Neuronal stem cell (in vitro differentiated cells): ENCODE measurements at regions not wholly inside any gene's neighbourhood (a gene's known extent, or its start where the extent isn't known, plus 50 kb on each side); places are given as distances from the start of the nearest gene placed in this dataset.

ENCODE experiments used
- DNase-seq: peaks from one replicate; pipeline ENCODE4 v3.0.0-alpha.2; 2013; ENCODE audit warnings: low spot score
- H2AFZ ChIP-seq: one replicate; pipeline ENCODE4 v1.6.1; 2013; ENCODE audit warnings: mild to moderate bottlenecking, low read length, inconsistent platforms
- H2AK5ac ChIP-seq: 2 replicates; pipeline ENCODE4 v1.6.1; 2013; ENCODE audit warnings: low read depth, mild to moderate bottlenecking, inconsistent platforms, low read length, moderate library complexity, mixed read lengths
- H2BK120ac ChIP-seq: 2 replicates; pipeline ENCODE4 v1.6.1; 2013; ENCODE audit warnings: low read depth, mild to moderate bottlenecking, inconsistent platforms, low read length, moderate library complexity, mixed read lengths
- H2BK12ac ChIP-seq: one replicate; pipeline ENCODE4 v1.6.1; 2013; ENCODE audit warnings: low read length, inconsistent platforms
- H2BK15ac ChIP-seq: 2 replicates; pipeline ENCODE4 v1.6.1; 2013; ENCODE audit warnings: mild to moderate bottlenecking, low read length, inconsistent platforms, mixed read lengths
- H2BK5ac ChIP-seq: one replicate; pipeline ENCODE4 v1.6.1; 2013; ENCODE audit warnings: inconsistent platforms, mild to moderate bottlenecking, low read length, moderate library complexity
- H3K14ac ChIP-seq: one replicate; pipeline ENCODE4 v1.6.1; 2013; ENCODE audit warnings: low read length, inconsistent platforms
- H3K18ac ChIP-seq: 2 replicates; pipeline ENCODE4 v1.6.1; 2013; ENCODE audit warnings: low read length, inconsistent platforms
- H3K23ac ChIP-seq: 2 replicates; pipeline ENCODE4 v1.6.1; 2013; ENCODE audit warnings: low read depth, mild to moderate bottlenecking, mixed read lengths, low read length, inconsistent platforms; ENCODE audit not compliant: poor library complexity
- H3K27ac ChIP-seq: replicated peaks from 3 replicates; pipeline ENCODE4 v1.5.1; 2013; ENCODE audit warnings: low read length, inconsistent platforms
- H3K27me3 ChIP-seq, 3 experiments: 2 replicates each; pipeline ENCODE4 v1.6.1; 2013; ENCODE audit warnings: low read length in 3 of 3, mild to moderate bottlenecking in 2 of 3, inconsistent platforms in 1 of 3, low read depth in 1 of 3, mixed read lengths in 1 of 3, moderate library complexity in 1 of 3; ENCODE audit not compliant: control insufficient read depth in 3 of 3, insufficient read depth in 3 of 3
- H3K36me3 ChIP-seq, 2 donors: replicated peaks in 1 of 2; 2 replicates each; pipeline ENCODE4 v1.6.1; 2013; ENCODE audit warnings: low read length in 2 of 2; ENCODE audit not compliant: control insufficient read depth in 2 of 2, insufficient read depth in 2 of 2
- H3K4ac ChIP-seq: 2 replicates; pipeline ENCODE4 v1.6.1; 2013; ENCODE audit warnings: inconsistent platforms, mild to moderate bottlenecking, low read length, moderate library complexity
- H3K4me1 ChIP-seq, 2 donors: 1 replicate in 1 of 2; 2 replicates in 1 of 2; pipeline ENCODE4 v1.6.1; 2013; ENCODE audit warnings: low read length in 2 of 2, low read depth in 1 of 2; ENCODE audit not compliant: control insufficient read depth in 2 of 2, insufficient read depth in 1 of 2
- H3K4me2 ChIP-seq: one replicate; pipeline ENCODE4 v1.6.1; 2013; ENCODE audit warnings: mild to moderate bottlenecking, low read length, inconsistent platforms; ENCODE audit not compliant: insufficient read depth, poor library complexity, severe bottlenecking
- H3K4me3 ChIP-seq, 2 donors: 2 replicates each; pipeline ENCODE4 v1.5.1; 2013; ENCODE audit warnings: low read length in 2 of 2, mild to moderate bottlenecking in 2 of 2, inconsistent platforms in 1 of 2, moderate library complexity in 1 of 2
- H3K79me1 ChIP-seq: one replicate; pipeline ENCODE4 v1.6.1; 2013; ENCODE audit warnings: low read depth, mild to moderate bottlenecking, inconsistent platforms, low read length, moderate library complexity
- H3K9ac ChIP-seq: one replicate; pipeline ENCODE4 v1.6.1; 2013; ENCODE audit warnings: mild to moderate bottlenecking, low read depth, low read length, inconsistent platforms; ENCODE audit not compliant: poor library complexity
- H3K9me3 ChIP-seq, 2 donors: replicated peaks in 1 of 2; 2 replicates each; pipeline versions ENCODE3 to v1.6.1; 2013; ENCODE audit warnings: low read length in 2 of 2, mild to moderate bottlenecking in 2 of 2, inconsistent platforms in 1 of 2, low read depth in 1 of 2, mixed read lengths in 1 of 2, moderate library complexity in 1 of 2; ENCODE audit not compliant: control insufficient read depth in 2 of 2, insufficient read depth in 1 of 2
- H4K8ac ChIP-seq: one replicate; pipeline ENCODE4 v1.6.1; 2013; ENCODE audit warnings: low read depth, mild to moderate bottlenecking, inconsistent platforms, low read length, moderate library complexity
- H4K91ac ChIP-seq: one replicate; pipeline ENCODE4 v1.6.1; 2013; ENCODE audit warnings: low read length, low read depth, mild to moderate bottlenecking, inconsistent platforms; ENCODE audit not compliant: poor library complexity
- WGBS, 2 donors: extraction: QIAGEN DNeasy Blood & Tissue Kit; methylation state at CpG; one replicate each; pipeline ENCODE4 v1.1.7; 2013; ENCODE audit warnings: missing lambda C conversion rate in 2 of 2, mixed read lengths in 1 of 2; ENCODE audit not compliant: insufficient read length in 2 of 2, insufficient replicate concordance in 1 of 2; ENCODE audit errors: extremely low coverage in 2 of 2; 5-methylcytosine and 5-hydroxymethylcytosine counted together

DNA sequence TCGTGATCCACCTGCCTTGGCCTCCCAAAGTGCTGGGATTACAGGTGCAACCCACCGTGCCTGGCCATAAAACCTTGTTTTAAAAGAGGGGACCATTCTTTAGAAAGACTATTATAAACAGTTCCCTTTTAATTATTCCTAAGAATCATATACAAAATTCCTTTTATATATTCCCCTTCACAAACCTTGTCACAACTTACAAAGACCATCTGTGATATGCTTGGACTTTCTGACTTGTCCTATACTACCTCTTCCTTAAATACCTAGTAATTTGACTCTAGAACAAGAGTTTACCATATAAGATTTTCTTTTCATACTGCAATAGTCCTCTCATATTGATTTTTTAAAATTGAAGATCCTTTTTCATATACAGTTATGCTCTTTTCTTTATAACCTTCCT, 135.8 kb upstream of the PRSS16 start:
- no peaks in the 10 kb centered on the region for H3K27me3 ChIP-seq
- H2AK5ac ChIP-seq: no peak overlapping the region
- no peak overlapping the region for H3K14ac ChIP-seq
- no peak overlapping the region for H2BK12ac ChIP-seq
- no CpG with 5 or more reads among the region's 2 CpGs for WGBS, 2 donors
- no peak overlapping the region for H2BK15ac ChIP-seq
- no peak overlapping the region for H3K4ac ChIP-seq
- H3K36me3 ChIP-seq: no peaks in the 10 kb centered on the region
- no peak overlapping the region for H3K9ac ChIP-seq
- no peak overlapping the region for H3K27ac ChIP-seq
- H3K18ac ChIP-seq: no peak overlapping the region
- H3K23ac ChIP-seq: no peak overlapping the region
- H2AFZ ChIP-seq: no peak overlapping the region
- H3K4me3 ChIP-seq: no peak overlapping the region
- H4K91ac ChIP-seq: no peak overlapping the region
- H3K4me1 ChIP-seq: no peaks in the 10 kb centered on the region
- H3K79me1 ChIP-seq: no peaks in the 10 kb centered on the region
- H3K9me3 ChIP-seq: peaks cover 13 to 16% of the 10 kb centered on the region in 2 donors
- no peak overlapping the region for H2BK5ac ChIP-seq
- no peak overlapping the region for H4K8ac ChIP-seq
- no peak for DNase-seq
- no peak overlapping the region for H2BK120ac ChIP-seq
- no peak overlapping the region for H3K4me2 ChIP-seq

DNA sequence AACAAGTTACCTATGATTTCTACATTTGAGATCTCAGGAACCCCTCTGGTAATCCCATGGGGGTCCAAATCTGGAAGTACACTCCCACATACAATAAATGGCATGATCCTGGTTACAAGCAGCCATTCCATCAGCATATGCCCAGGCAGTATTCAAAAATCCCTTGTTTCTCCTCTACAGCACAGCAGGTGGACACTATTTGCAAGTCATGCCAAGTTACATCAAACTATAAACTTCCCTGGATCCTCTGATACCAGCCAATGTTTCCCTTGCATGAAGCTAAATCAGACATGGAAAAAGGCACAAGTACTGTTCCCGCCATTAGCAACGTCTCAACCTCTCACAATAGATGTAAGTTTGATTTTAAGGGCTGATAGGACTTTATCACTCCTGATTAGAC, 134.5 kb upstream of the PRSS16 start:
- Histone ChIP-seq H2AFZ (no peak overlapping the region), H3K27me3 (no peaks in the 10 kb centered on the region)
- no CpG with 5 or more reads among the region's 2 CpGs for WGBS, 2 donors

DNA sequence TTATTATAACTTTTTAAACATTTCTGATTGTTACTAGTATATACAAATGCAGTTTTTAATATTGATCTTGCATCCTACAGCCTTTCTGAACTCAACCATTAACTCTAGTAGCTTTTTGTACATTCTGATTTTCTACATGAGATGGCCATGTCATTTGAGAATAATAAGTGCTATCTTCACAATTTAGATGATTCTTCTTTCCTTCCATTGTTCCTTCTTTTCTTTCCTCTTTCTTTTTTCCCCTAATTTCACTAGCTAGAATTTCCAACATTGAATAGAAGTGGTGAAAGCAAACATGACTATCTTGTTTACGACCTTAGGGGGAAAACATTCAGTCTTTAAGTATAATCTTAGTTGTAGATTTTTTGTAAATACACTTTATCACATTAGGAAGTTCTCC, 128.2 kb upstream of the PRSS16 start:
- no peak overlapping the region for H2BK5ac ChIP-seq
- no peak overlapping the region for H3K18ac ChIP-seq
- WGBS, 2 donors: no CpG with 5 or more reads among the region's 1 CpG
- no peaks in the 10 kb centered on the region for H3K4me1 ChIP-seq
- no peak overlapping the region for H2AK5ac ChIP-seq
- no peak overlapping the region for H3K4me3 ChIP-seq
- peaks cover 3 to 4% of the 10 kb centered on the region in 2 donors for H3K9me3 ChIP-seq
- H3K9ac ChIP-seq: no peak overlapping the region
- H3K14ac ChIP-seq: no peak overlapping the region
- H4K8ac ChIP-seq: no peak overlapping the region
- H2BK12ac ChIP-seq: no peak overlapping the region
- no peaks in the 10 kb centered on the region for H3K27me3 ChIP-seq
- no peak overlapping the region for H4K91ac ChIP-seq
- H3K4me2 ChIP-seq: no peak overlapping the region
- H3K36me3 ChIP-seq: no peaks in the 10 kb centered on the region
- no peak for DNase-seq
- no peak overlapping the region for H2AFZ ChIP-seq
- no peak overlapping the region for H2BK15ac ChIP-seq
- H3K79me1 ChIP-seq: no peaks in the 10 kb centered on the region
- H3K23ac ChIP-seq: no peak overlapping the region
- no peak overlapping the region for H2BK120ac ChIP-seq
- H3K27ac ChIP-seq: no peak overlapping the region
- H3K4ac ChIP-seq: no peak overlapping the region

More for the DNA sequence above, 134.5 kb upstream of the PRSS16 start:
- H2BK120ac ChIP-seq: no peak overlapping the region
- H3K79me1 ChIP-seq: no peaks in the 10 kb centered on the region
- no peak overlapping the region for H3K27ac ChIP-seq
- DNase-seq: no peak
- no peak overlapping the region for H3K9ac ChIP-seq
- H2BK12ac ChIP-seq: no peak overlapping the region
- H3K18ac ChIP-seq: no peak overlapping the region
- no peak overlapping the region for H3K4ac ChIP-seq
- no peaks in the 10 kb centered on the region for H3K36me3 ChIP-seq
- no peak overlapping the region for H4K91ac ChIP-seq
- H3K4me1 ChIP-seq: no peaks in the 10 kb centered on the region
- H3K23ac ChIP-seq: no peak overlapping the region
- no peak overlapping the region for H4K8ac ChIP-seq
- H2BK15ac ChIP-seq: no peak overlapping the region
- H2BK5ac ChIP-seq: no peak overlapping the region
- no peak overlapping the region for H2AK5ac ChIP-seq
- no peak overlapping the region for H3K4me2 ChIP-seq
- H3K14ac ChIP-seq: no peak overlapping the region
- no peak overlapping the region for H3K4me3 ChIP-seq
- peaks cover 13 to 16% of the 10 kb centered on the region in 2 donors for H3K9me3 ChIP-seq

DNA sequence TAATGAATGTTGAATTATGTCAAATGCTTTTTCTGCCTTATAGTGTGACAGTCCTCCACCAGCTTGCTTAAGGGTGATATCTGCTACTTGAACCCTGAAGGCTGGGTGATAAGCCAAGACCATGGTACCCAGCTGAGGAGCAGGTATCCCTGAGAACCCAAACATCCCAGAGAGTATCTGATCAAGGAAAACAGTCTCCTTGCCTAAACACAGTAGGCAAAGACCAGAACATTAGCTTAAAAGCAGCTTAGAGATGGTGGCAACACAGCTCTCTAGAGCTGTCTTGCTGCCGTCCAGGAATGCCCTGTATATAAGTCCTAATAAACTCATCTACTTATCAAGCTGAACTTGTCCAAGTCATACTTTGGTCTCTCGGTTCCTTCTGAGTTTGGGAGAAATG, 127.7 kb upstream of the PRSS16 start:
- H3K4me2 ChIP-seq: no peak overlapping the region
- no peak overlapping the region for H3K4me3 ChIP-seq
- no peaks in the 10 kb centered on the region for H3K4me1 ChIP-seq
- H2BK15ac ChIP-seq: no peak overlapping the region
- no peaks in the 10 kb centered on the region for H3K27me3 ChIP-seq
- no peak overlapping the region for H2AK5ac ChIP-seq
- no peak overlapping the region for H4K8ac ChIP-seq
- H3K18ac ChIP-seq: no peak overlapping the region
- H3K9me3 ChIP-seq: peaks cover 0 to 2% of the 10 kb centered on the region in 2 donors
- WGBS, 2 donors: no CpG with 5 or more reads among the region's 2 CpGs
- no peaks in the 10 kb centered on the region for H3K36me3 ChIP-seq
- no peak overlapping the region for H3K27ac ChIP-seq
- no peak overlapping the region for H4K91ac ChIP-seq
- H2BK120ac ChIP-seq: no peak overlapping the region
- no peak overlapping the region for H2AFZ ChIP-seq
- no peak overlapping the region for H3K4ac ChIP-seq
- H3K23ac ChIP-seq: no peak overlapping the region
- H2BK5ac ChIP-seq: no peak overlapping the region
- H3K79me1 ChIP-seq: no peaks in the 10 kb centered on the region
- H2BK12ac ChIP-seq: no peak overlapping the region
- H3K9ac ChIP-seq: no peak overlapping the region
- DNase-seq: no peak
- H3K14ac ChIP-seq: no peak overlapping the region
